WTC11 (cell line): ENCODE measurements at regions not wholly inside any gene's neighbourhood (a gene's known extent, or its start where the extent isn't known, plus 50 kb on each side); places are given as distances from the start of the nearest gene placed in this dataset.

ENCODE experiments used
- ATAC-seq: fragments of 200-7000 bp; cut with Tn5 transposase; 2 replicates; pipeline ENCODE4 v1.10.0; 2021; ENCODE audit warnings: mild to moderate bottlenecking, moderate library complexity
- CTCF ChIA-PET: fragments of 300-600 bp; sonication (Branson Sonifier 250); formaldehyde crosslinking; loops from one replicate; lab custom pipeline; 2021; ENCODE audit warnings: antibody characterized with exemption; lab: Charles Lee
- POLR2A ChIA-PET: fragments of 350-600 bp; sonication (Branson Sonifier 250); formaldehyde crosslinking; loops from one replicate; lab custom pipeline; 2021; ENCODE audit warnings: antibody characterized with exemption; lab: Charles Lee
- DNase-seq: peaks from one replicate; pipeline ENCODE4 v3.0.0; 2021; ENCODE audit warnings: low spot score
- H3K27ac Mint-ChIP-seq: 2 replicates; pipeline ENCODE4 v1.8.0; 2021; ENCODE audit warnings: mixed read lengths
- H3K27me3 Mint-ChIP-seq: 2 replicates; pipeline ENCODE4 v1.8.0; 2021; ENCODE audit warnings: low read depth, mild to moderate bottlenecking, moderate library complexity, mixed read lengths
- H3K36me3 Mint-ChIP-seq: 2 replicates; pipeline ENCODE4 v1.8.0; 2021; ENCODE audit warnings: mixed read lengths
- H3K4me1 Mint-ChIP-seq: 2 replicates; pipeline ENCODE4 v1.8.0; 2022; ENCODE audit warnings: mixed read lengths
- H3K4me3 Mint-ChIP-seq: 2 replicates; pipeline ENCODE4 v1.8.0; 2021; ENCODE audit warnings: mild to moderate bottlenecking, moderate library complexity, mixed read lengths
- H3K9me3 Mint-ChIP-seq: 2 replicates; pipeline ENCODE4 v1.8.0; 2021; ENCODE audit warnings: mixed read lengths
- CBFB ChIP-seq: sonication (generic); formaldehyde crosslinking; IDR thresholded peaks from 2 replicates; pipeline ENCODE4 v1.8.1; 2022; ENCODE audit warnings: mild to moderate bottlenecking, low read depth, missing genetic modification reagents
- ELF4 ChIP-seq: sonication (generic); formaldehyde crosslinking; IDR thresholded peaks from 2 replicates; pipeline ENCODE4 v1.8.1; 2022; ENCODE audit warnings: low read depth, mild to moderate bottlenecking, moderate library complexity, missing genetic modification reagents
- ESRRA ChIP-seq: sonication (generic); formaldehyde crosslinking; IDR thresholded peaks from 2 replicates; pipeline ENCODE4 v1.8.1; 2022; ENCODE audit warnings: mild to moderate bottlenecking, missing genetic modification reagents, borderline replicate concordance
- ETV6 ChIP-seq: sonication (generic); formaldehyde crosslinking; IDR thresholded peaks from 2 replicates; pipeline ENCODE4 v1.8.1; 2022; ENCODE audit warnings: mild to moderate bottlenecking, missing genetic modification reagents
- FOXK1 ChIP-seq: sonication (generic); formaldehyde crosslinking; IDR thresholded peaks from 2 replicates; pipeline ENCODE4 v1.8.0; 2022; ENCODE audit warnings: mild to moderate bottlenecking, moderate library complexity, missing genetic modification reagents
- GRHL2 ChIP-seq: fragments of 250-450 bp; sonication (Bioruptor Pico); IDR thresholded peaks from 2 replicates; pipeline ENCODE4 v1.8.0; 2022; ENCODE audit warnings: mild to moderate bottlenecking, moderate library complexity; ENCODE audit not compliant: insufficient replicate concordance, severe bottlenecking
- JAZF1 ChIP-seq: fragments of 250-450 bp; sonication (Bioruptor Pico); IDR thresholded peaks from 2 replicates; pipeline ENCODE4 v1.9.0; 2021; ENCODE audit warnings: moderate library complexity, mild to moderate bottlenecking, inconsistent platforms
- MXD4 ChIP-seq: fragments of 250-450 bp; sonication (Bioruptor Pico); IDR thresholded peaks from 2 replicates; pipeline ENCODE4 v1.8.0; 2021; ENCODE audit warnings: mild to moderate bottlenecking, moderate library complexity, borderline replicate concordance
- MYBL2 ChIP-seq: sonication (generic); formaldehyde crosslinking; IDR thresholded peaks from 2 replicates; pipeline ENCODE4 v1.8.1; 2023; ENCODE audit warnings: mild to moderate bottlenecking, moderate library complexity, missing genetic modification reagents
- NR2C2 ChIP-seq: sonication (generic); formaldehyde crosslinking; IDR thresholded peaks from 2 replicates; pipeline ENCODE4 v1.8.0; 2022; ENCODE audit warnings: mild to moderate bottlenecking, missing genetic modification reagents
- RORB ChIP-seq: fragments of 250-450 bp; sonication (Bioruptor Pico); IDR thresholded peaks from 2 replicates; pipeline ENCODE4 v1.9.0; 2021; ENCODE audit warnings: mild to moderate bottlenecking
- SOX15 ChIP-seq: fragments of 250-450 bp; sonication (Bioruptor Pico); IDR thresholded peaks from 2 replicates; pipeline ENCODE4 v1.9.0; 2021; ENCODE audit warnings: mild to moderate bottlenecking
- SP1 ChIP-seq: sonication (generic); formaldehyde crosslinking; conservative IDR thresholded peaks from 2 replicates; pipeline ENCODE4 v1.8.1; 2022; ENCODE audit warnings: missing genetic modification reagents
- TEAD4 ChIP-seq: sonication (generic); formaldehyde crosslinking; IDR thresholded peaks from 2 replicates; pipeline ENCODE4 v1.8.0; 2022; ENCODE audit warnings: mild to moderate bottlenecking, missing genetic modification reagents
- ZNF121 ChIP-seq: sonication (generic); formaldehyde crosslinking; IDR thresholded peaks from 2 replicates; pipeline ENCODE4 v1.8.0; 2023; ENCODE audit warnings: missing genetic modification reagents
- ZNF219 ChIP-seq: sonication (generic); formaldehyde crosslinking; IDR thresholded peaks from 2 replicates; pipeline ENCODE4 v1.8.0; 2023; ENCODE audit warnings: missing genetic modification reagents, mild to moderate bottlenecking, borderline replicate concordance
- ZNF317 ChIP-seq: sonication (generic); formaldehyde crosslinking; IDR thresholded peaks from 2 replicates; pipeline ENCODE4 v1.8.1; 2023; ENCODE audit warnings: low read depth, mild to moderate bottlenecking, moderate library complexity, missing genetic modification reagents, borderline replicate concordance
- TF ChIP-seq, protein P1 (sequence below): sonication (generic); formaldehyde crosslinking; IDR thresholded peaks from 2 replicates; pipeline ENCODE4 v1.8.1; 2022; ENCODE audit warnings: missing genetic modification reagents, borderline replicate concordance
- TF ChIP-seq, protein P2 (sequence below): sonication (generic); formaldehyde crosslinking; IDR thresholded peaks from 2 replicates; pipeline ENCODE4 v1.8.1; 2022; ENCODE audit warnings: mild to moderate bottlenecking, missing genetic modification reagents, moderate library complexity, borderline replicate concordance
- TF ChIP-seq, protein P3 (sequence below): sonication (generic); formaldehyde crosslinking; IDR thresholded peaks from 2 replicates; pipeline ENCODE4 v1.8.1; 2023; ENCODE audit warnings: mild to moderate bottlenecking, missing genetic modification reagents, moderate library complexity
- TF ChIP-seq, protein P4 (sequence below): fragments of 250-450 bp; sonication (Bioruptor Pico); IDR thresholded peaks from 2 replicates; pipeline ENCODE4 v1.8.0; 2021; ENCODE audit warnings: mild to moderate bottlenecking
- TF ChIP-seq, protein P5 (sequence below): fragments of 200-600 bp; IDR thresholded peaks from 2 replicates; pipeline ENCODE4 v1.8.0; 2022; ENCODE audit warnings: antibody characterized with exemption
- TF ChIP-seq, protein P6 (sequence below): sonication (generic); formaldehyde crosslinking; IDR thresholded peaks from 2 replicates; pipeline ENCODE4 v1.8.0; 2023; ENCODE audit warnings: mild to moderate bottlenecking, missing genetic modification reagents
- TF ChIP-seq, protein P7 (sequence below): sonication (generic); formaldehyde crosslinking; conservative IDR thresholded peaks from 2 replicates; pipeline ENCODE4 v1.8.1; 2022; ENCODE audit warnings: mild to moderate bottlenecking, missing genetic modification reagents

DNA sequence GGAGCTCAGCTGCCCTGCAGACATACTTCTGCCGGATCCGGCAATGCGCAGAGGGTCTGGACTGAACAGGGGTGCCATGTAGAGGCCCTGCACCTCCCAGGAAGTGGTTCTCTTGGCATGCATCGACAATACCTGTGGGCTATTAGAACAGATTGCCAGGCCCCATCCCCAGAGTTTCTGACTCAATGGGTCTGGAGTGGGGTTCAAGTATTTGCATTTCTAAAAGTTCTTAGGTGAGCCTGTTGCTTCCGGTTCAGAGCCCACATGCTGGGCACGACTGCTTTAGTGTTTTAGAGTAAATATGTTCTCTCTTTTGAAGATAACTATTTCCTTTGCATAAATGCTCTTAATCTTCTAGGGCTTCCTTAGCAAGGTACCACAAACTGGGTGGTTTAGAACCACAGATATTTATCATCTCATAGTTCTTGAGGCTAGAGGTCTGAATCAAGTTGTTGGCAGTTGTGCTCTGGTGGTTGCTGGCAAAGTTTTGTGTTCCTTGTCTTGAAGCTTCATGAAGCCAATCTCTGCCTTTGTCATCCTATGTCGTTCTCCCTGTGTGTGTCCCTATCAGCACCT is 435.5 kb downstream of the TCERG1L start:
- H3K27ac Mint-ChIP-seq: no peak overlapping the region

DNA sequence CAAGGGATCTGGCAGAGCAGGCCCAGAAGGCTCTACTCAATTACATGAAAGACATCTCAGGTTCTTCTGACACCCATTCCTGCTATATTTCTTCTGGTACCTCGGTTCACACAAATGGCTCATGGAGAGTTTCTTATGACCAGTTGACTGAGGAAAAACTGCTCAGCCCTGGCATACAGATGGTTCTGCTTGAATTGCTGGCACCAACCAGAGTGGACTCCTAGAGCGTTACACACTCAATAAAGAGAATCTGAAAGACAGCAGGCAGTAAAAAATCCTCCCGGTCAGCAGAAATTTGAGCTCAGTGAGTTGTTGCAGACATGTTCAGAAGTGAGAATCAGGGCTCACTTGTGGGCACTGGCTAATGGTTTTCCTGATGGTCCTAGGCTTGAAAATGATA is 434.4 kb downstream of the TCERG1L start:
- peaks cover 91% of the 10 kb centered on the region for H3K9me3 Mint-ChIP-seq
- ATAC-seq: no peak
- no peaks in the 10 kb centered on the region for H3K4me1 Mint-ChIP-seq
- no peak overlapping the region for H3K4me3 Mint-ChIP-seq
- no peak for DNase-seq
- POLR2A ChIA-PET: no interaction called here
- CTCF ChIA-PET: no interaction called here
- no peaks in the 10 kb centered on the region; the same call in none of the 2 replicates for H3K27me3 Mint-ChIP-seq
- no peak overlapping the region for H3K27ac Mint-ChIP-seq
- peaks cover 63% of the 10 kb centered on the region for H3K36me3 Mint-ChIP-seq
- TF ChIP-seq CBFB (CRISPR knock-in tag): no peak
- no peak for TF ChIP-seq NR2C2 (CRISPR knock-in tag)
- TF ChIP-seq ESRRA (CRISPR knock-in tag): no peak
- TF ChIP-seq, protein P1, sequence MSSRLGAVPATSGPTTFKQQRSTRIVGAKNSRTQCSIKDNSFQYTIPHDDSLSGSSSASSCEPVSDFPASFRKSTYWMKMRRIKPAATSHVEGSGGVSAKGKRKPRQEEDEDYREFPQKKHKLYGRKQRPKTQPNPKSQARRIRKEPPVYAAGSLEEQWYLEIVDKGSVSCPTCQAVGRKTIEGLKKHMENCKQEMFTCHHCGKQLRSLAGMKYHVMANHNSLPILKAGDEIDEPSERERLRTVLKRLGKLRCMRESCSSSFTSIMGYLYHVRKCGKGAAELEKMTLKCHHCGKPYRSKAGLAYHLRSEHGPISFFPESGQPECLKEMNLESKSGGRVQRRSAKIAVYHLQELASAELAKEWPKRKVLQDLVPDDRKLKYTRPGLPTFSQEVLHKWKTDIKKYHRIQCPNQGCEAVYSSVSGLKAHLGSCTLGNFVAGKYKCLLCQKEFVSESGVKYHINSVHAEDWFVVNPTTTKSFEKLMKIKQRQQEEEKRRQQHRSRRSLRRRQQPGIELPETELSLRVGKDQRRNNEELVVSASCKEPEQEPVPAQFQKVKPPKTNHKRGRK: no peak
- TF ChIP-seq SP1 (CRISPR knock-in tag): no peak
- TF ChIP-seq TEAD4 (CRISPR knock-in tag): no peak
- TF ChIP-seq, protein P2, sequence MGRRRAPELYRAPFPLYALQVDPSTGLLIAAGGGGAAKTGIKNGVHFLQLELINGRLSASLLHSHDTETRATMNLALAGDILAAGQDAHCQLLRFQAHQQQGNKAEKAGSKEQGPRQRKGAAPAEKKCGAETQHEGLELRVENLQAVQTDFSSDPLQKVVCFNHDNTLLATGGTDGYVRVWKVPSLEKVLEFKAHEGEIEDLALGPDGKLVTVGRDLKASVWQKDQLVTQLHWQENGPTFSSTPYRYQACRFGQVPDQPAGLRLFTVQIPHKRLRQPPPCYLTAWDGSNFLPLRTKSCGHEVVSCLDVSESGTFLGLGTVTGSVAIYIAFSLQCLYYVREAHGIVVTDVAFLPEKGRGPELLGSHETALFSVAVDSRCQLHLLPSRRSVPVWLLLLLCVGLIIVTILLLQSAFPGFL (CRISPR knock-in tag): no peak
- TF ChIP-seq, protein P3, sequence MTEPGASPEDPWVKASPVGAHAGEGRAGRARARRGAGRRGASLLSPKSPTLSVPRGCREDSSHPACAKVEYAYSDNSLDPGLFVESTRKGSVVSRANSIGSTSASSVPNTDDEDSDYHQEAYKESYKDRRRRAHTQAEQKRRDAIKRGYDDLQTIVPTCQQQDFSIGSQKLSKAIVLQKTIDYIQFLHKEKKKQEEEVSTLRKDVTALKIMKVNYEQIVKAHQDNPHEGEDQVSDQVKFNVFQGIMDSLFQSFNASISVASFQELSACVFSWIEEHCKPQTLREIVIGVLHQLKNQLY: no peak
- TF ChIP-seq GRHL2 (CRISPR knock-in tag): no peak
- TF ChIP-seq, protein P4, sequence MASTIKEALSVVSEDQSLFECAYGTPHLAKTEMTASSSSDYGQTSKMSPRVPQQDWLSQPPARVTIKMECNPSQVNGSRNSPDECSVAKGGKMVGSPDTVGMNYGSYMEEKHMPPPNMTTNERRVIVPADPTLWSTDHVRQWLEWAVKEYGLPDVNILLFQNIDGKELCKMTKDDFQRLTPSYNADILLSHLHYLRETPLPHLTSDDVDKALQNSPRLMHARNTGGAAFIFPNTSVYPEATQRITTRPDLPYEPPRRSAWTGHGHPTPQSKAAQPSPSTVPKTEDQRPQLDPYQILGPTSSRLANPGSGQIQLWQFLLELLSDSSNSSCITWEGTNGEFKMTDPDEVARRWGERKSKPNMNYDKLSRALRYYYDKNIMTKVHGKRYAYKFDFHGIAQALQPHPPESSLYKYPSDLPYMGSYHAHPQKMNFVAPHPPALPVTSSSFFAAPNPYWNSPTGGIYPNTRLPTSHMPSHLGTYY (CRISPR knock-in tag): no peak
- TF ChIP-seq, protein P5, sequence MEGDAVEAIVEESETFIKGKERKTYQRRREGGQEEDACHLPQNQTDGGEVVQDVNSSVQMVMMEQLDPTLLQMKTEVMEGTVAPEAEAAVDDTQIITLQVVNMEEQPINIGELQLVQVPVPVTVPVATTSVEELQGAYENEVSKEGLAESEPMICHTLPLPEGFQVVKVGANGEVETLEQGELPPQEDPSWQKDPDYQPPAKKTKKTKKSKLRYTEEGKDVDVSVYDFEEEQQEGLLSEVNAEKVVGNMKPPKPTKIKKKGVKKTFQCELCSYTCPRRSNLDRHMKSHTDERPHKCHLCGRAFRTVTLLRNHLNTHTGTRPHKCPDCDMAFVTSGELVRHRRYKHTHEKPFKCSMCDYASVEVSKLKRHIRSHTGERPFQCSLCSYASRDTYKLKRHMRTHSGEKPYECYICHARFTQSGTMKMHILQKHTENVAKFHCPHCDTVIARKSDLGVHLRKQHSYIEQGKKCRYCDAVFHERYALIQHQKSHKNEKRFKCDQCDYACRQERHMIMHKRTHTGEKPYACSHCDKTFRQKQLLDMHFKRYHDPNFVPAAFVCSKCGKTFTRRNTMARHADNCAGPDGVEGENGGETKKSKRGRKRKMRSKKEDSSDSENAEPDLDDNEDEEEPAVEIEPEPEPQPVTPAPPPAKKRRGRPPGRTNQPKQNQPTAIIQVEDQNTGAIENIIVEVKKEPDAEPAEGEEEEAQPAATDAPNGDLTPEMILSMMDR: no peak
- TF ChIP-seq ETV6 (CRISPR knock-in tag): no peak
- TF ChIP-seq ZNF317 (CRISPR knock-in tag): no peak
- no peak for TF ChIP-seq FOXK1
- no peak for TF ChIP-seq MXD4
- TF ChIP-seq MYBL2: no peak
- no peak for TF ChIP-seq ZNF121 (CRISPR knock-in tag)
- no peak for TF ChIP-seq RORB (CRISPR knock-in tag)

More for the DNA sequence above, 435.5 kb downstream of the TCERG1L start:
- DNase-seq (no peak), ATAC-seq (no peak)
- peaks cover 92% of the 10 kb centered on the region for H3K9me3 Mint-ChIP-seq
- H3K4me3 Mint-ChIP-seq: no peak overlapping the region
- peaks cover 66% of the 10 kb centered on the region for H3K36me3 Mint-ChIP-seq
- H3K4me1 Mint-ChIP-seq: no peaks in the 10 kb centered on the region
- TF ChIP-seq JAZF1 (CRISPR knock-in tag) (no peak), ZNF219 (CRISPR knock-in tag) (no peak), SOX15 (CRISPR knock-in tag) (no peak), ELF4 (CRISPR knock-in tag) (no peak)
- TF ChIP-seq, protein P6, sequence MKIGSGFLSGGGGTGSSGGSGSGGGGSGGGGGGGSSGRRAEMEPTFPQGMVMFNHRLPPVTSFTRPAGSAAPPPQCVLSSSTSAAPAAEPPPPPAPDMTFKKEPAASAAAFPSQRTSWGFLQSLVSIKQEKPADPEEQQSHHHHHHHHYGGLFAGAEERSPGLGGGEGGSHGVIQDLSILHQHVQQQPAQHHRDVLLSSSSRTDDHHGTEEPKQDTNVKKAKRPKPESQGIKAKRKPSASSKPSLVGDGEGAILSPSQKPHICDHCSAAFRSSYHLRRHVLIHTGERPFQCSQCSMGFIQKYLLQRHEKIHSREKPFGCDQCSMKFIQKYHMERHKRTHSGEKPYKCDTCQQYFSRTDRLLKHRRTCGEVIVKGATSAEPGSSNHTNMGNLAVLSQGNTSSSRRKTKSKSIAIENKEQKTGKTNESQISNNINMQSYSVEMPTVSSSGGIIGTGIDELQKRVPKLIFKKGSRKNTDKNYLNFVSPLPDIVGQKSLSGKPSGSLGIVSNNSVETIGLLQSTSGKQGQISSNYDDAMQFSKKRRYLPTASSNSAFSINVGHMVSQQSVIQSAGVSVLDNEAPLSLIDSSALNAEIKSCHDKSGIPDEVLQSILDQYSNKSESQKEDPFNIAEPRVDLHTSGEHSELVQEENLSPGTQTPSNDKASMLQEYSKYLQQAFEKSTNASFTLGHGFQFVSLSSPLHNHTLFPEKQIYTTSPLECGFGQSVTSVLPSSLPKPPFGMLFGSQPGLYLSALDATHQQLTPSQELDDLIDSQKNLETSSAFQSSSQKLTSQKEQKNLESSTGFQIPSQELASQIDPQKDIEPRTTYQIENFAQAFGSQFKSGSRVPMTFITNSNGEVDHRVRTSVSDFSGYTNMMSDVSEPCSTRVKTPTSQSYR: no peak
- TF ChIP-seq, protein P7, sequence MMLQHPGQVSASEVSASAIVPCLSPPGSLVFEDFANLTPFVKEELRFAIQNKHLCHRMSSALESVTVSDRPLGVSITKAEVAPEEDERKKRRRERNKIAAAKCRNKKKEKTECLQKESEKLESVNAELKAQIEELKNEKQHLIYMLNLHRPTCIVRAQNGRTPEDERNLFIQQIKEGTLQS (CRISPR knock-in tag): no peak
- TF ChIP-seq, all 79 proteins: peak for 0
- POLR2A ChIA-PET: no interaction called here
- CTCF ChIA-PET: no interaction called here
- peaks cover 3% of the 10 kb centered on the region for H3K27me3 Mint-ChIP-seq
